Fibroblast of pulmonary artery (primary cell): ENCODE measurements at regions not wholly inside any gene's neighbourhood (a gene's known extent, or its start where the extent isn't known, plus 50 kb on each side); places are given as distances from the start of the nearest gene placed in this dataset.

Experiments used
- DNase-seq: peaks from one replicate; pipeline ENCODE4 v3.0.0-alpha.2; 2010; ENCODE audit warnings: low read depth
- H3K4me3 ChIP-seq: replicated peaks from 2 replicates; pipeline ENCODE4 v1.5.1; 2011; ENCODE audit warnings: low read depth, mild to moderate bottlenecking, control low read depth, low read length, moderate library complexity
- TF ChIP-seq, protein P1 (sequence below): IDR thresholded peaks from 2 replicates; pipeline ENCODE4 v1.5.1; 2011; ENCODE audit warnings: mild to moderate bottlenecking, control low read depth, low read length, inconsistent platforms; ENCODE audit errors: missing control alignments

- TF ChIP-seq, protein P1, sequence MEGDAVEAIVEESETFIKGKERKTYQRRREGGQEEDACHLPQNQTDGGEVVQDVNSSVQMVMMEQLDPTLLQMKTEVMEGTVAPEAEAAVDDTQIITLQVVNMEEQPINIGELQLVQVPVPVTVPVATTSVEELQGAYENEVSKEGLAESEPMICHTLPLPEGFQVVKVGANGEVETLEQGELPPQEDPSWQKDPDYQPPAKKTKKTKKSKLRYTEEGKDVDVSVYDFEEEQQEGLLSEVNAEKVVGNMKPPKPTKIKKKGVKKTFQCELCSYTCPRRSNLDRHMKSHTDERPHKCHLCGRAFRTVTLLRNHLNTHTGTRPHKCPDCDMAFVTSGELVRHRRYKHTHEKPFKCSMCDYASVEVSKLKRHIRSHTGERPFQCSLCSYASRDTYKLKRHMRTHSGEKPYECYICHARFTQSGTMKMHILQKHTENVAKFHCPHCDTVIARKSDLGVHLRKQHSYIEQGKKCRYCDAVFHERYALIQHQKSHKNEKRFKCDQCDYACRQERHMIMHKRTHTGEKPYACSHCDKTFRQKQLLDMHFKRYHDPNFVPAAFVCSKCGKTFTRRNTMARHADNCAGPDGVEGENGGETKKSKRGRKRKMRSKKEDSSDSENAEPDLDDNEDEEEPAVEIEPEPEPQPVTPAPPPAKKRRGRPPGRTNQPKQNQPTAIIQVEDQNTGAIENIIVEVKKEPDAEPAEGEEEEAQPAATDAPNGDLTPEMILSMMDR = no peak
- no peak for DNase-seq
- H3K4me3 ChIP-seq = no peak overlapping the region
These were observed 87.3 kb upstream of the LIPC start for GRCh38 chr15:58344213-58345070.

DNA sequence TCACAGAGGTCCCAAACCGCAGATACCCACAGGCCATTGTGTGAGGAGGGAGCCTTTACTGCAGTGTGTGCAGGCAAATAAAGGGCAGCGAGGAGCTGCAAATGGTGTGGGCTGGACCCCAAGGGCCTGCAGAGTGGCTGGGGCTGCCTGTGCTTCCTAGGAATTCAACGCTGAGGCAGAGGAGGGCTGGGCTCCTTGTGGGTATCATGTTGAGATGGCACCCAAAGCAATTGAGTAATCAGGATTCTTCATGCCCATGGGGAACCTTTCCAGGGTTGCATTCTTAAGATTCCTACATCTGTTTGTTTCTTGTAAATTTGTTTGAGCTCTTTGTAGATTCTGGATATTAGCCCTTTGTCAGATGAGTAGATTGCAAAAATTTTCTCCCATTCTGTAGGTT is 85.4 kb upstream of the LIPC start:
- TF ChIP-seq, protein P1 = no peak
- peak; percentile 49 for DNase-seq

DNA sequence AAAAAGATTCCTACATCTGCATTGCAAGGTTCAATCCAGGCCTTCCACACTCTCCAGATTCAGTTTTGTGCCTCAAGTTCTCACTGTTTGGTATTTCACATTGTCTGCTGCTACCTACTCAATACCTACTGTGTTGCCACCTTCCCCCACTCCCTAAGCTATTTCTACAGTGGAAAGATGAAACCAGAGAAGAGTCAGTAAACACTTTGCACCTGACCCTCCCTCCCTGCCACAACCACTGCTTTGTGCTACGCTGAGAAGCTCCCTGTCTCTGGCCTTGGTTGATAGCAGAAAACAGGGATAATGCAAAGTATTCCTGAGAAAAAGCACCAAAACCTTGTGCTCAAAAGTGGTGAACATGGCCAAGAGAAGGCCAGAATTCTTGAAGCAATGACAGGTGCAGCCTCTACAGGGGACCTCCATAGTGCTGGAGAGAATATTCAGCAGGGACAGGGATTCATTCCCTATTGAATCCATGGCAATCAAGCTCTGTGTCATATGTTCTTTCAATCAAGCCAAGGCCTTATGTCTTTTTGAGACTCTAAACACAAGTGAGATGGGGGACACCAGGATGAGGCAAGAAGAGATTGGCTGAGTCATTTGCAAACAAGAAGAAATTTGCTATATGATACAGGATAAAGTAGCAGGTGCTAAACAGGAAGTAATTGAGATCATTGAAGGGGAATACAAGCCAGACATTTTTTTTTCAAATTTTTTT is 83.5 kb upstream of the LIPC start:
- DNase-seq = no peak
- H3K4me3 ChIP-seq = no peak overlapping the region
- TF ChIP-seq, protein P1 = no peak

More for the DNA sequence above, 85.4 kb upstream of the LIPC start:
- H3K4me3 ChIP-seq = no peak overlapping the region

GRCh38 chr15:58352026-58352929 is 79.5 kb upstream of the LIPC start:
- TF ChIP-seq, protein P1 = no peak
- no peak overlapping the region for H3K4me3 ChIP-seq
- peak; percentile 9 for DNase-seq

DNA sequence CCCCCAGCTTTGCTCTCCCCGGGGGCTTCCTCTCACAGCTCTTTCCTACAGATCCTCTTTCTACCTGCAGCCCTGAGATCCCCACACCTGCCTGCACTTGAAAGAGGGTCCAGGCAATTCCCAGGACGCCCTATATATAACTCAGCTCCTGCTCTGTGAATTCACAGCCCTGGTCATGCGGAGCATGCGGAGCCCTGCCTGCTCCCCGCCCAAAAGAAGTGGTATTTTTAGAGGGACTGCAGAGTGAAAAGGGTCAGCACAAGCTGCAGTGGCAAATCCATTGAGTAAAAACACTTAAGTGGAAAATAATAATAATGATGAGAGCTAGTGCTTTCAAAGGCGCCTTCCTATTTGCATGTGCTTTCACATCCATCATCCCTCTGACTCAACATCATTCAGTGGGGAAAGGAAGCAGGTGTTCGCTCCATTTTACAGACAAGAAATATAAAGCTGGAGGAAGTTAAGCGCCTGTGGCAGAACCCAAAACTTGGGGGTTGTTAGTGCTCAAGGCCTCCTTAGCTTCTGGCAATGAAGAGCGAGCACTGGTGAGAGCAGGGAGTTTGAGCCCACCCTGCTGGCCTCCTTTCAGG is 76.3 kb upstream of the LIPC start:
- TF ChIP-seq, protein P1 = no peak
- H3K4me3 ChIP-seq = no peak overlapping the region
- DNase-seq = no peak

DNA sequence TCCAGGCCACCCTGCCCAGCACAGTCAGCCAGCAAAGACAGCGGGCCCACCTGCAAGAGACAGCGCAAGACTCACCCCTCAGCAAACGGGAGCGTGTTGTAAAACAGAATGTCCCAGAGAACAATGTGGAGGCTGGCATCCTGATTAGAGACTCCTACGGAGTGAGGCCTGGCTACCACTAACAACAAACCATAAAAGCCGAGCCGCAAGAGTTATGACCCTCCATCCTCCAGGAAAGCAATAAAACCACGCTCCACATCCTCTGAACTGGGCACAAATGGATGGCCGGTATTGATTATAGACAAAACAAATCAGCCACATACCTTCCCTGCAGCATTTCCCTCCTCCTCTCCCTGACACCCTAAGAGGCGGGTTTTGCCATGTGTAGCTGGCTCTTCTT is 75.8 kb upstream of the LIPC start:
- no peak for DNase-seq
- H3K4me3 ChIP-seq = no peak overlapping the region
- TF ChIP-seq, protein P1 = no peak
